GM19351 (cell line): ENCODE measurements at regions not wholly inside any gene's neighbourhood (a gene's known extent, or its start where the extent isn't known, plus 50 kb on each side); places are given as distances from the start of the nearest gene placed in this dataset.

Experiments
- ATAC-seq: cut with Tn5 transposase; IDR thresholded peaks from one replicate; pipeline ENCODE4 v1.9.1; 2021; ENCODE audit warnings: mild to moderate bottlenecking, moderate library complexity; ENCODE audit not compliant: unreplicated experiment

DNA sequence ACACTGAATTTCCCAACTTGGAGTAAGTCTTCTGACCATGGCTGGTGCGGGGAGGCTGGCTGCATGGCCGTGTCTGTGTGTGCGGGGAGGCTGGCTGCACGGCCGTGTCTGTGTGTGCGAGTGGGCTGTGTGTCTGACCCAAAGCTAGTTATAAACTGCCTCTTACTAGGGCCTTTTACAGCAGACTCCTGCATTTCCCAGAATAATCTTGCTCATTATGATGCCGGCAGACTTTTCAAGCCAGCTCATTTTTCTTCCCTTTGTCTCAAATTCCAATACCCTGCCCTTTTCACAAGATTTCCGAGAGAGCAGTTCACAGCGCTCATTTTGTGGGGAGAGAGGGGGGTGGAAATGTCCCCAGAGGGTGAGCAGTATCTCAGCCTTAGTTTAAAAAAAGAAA lies 470.7 kb upstream of the BRINP1 start:
- no peak for ATAC-seq

DNA sequence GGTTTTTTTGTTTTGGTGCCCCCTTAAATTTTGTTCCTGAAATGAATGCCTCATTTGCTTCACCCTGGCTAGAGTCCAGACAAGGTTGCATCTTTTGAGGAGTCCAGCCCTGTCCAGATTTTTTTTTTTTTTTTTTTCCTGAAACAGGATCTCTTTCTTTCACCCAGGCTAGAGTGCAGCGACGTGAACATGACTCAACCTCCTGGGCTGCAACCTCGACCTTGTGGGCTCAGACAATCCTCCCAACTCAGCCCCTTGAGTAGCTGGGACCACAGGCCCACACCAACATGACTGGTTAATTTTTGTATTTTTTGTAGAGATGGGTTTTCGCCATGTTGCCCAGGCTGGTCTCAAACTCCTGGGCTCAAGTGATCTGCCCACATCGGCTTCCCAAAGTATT lies 469.0 kb upstream of the BRINP1 start:
- no peak for ATAC-seq

DNA sequence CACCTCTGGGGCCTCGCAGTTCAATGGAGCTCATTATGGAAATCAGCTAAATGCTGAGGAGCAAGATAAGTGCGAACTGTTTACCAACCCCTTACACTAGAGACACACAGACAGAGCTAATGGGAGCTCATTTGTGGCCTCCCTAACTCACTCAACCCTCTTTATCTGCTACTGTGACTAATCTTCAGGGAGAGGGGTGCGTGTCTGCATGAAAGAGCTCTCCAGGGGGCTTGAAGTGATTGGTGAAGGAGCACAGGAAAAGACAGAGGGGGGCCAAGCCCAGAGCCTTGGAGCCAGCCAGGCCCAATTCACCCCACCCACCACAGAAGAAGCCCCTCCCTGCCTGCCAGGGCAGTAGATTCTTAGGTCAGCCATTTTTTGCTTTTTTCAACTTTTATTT lies 466.8 kb upstream of the BRINP1 start:
- no peak for ATAC-seq

DNA sequence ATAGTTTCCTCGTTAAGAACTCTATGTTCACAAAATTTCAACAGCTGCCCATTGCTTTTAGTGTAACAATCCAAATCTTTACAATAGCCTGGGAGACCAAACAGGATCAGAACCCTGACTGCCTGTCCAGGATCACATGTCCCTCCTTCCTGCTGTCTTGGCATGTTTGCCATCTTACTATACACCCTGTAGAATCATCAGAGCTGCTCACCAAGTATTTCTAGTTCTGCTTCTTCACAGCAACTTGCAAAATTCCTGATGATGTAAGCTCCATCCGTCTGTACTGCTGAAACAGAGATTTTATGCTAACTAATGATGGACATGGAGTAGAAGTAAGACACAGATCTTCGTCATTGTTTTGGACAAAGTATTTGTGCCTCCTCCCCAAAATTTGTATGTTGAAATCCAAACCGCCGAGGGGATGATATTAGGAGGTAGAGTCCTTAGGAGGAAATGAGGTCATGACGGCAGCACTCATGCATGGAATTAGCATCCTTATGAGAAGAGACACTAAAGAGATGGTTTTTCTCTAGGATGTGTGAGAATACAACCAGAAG lies 464.9 kb upstream of the BRINP1 start:
- ATAC-seq: no peak

DNA sequence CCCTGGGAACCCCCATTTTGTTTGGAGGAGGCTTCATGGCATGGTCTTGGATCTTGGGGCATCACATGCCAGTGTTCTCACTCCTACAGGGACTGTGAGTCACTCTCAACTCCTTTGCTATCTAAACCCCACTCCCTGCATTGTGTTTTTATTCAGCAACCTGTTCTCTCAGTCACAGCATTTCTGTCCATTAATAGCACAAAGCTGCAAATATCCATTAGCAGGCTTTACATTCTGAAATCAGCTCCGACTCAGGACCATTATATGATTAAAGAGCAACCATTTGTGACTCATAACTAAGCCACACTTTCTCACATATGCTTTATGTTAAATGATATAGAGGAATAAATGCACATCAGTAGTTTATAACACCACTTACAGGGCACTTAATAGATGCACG lies 462.1 kb upstream of the BRINP1 start:
- no peak for ATAC-seq

DNA sequence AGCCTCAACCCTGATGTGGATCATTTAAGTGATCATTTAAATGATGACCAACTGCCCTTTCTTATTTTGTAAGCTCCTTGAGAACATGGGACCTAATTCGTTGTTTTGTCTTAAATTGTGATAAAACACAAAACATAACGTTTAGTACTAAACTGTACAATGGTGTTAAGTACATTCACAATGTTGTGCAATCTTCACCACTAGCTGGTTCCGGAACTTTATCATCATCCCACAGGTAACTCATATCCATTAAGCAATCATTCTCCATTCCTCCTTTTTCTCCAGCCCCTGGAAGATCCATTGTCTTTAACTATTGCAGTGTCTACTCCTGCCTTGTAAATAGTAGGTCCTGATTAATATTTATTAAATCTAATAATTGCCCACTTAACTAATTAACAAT lies 460.5 kb upstream of the BRINP1 start:
- ATAC-seq: no peak

DNA sequence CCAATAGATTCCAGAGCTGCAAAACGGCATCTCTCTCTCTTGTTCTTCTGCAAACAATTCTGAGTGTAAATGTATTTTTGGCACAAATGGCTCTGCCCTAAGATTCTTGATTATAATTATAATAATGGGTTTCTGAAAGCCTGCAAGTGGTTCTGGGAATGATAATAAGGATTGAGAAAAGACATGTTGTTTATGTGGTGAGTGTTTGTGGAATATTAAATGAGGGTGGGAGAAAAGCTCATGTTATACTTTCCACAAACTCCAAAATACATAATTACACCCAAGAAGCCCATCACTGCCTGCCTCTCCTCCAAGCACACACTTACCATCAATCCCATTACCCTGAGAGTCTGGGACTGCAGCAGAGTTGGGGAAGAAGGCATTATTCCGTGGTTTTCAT lies 460.0 kb upstream of the BRINP1 start:
- no peak for ATAC-seq

DNA sequence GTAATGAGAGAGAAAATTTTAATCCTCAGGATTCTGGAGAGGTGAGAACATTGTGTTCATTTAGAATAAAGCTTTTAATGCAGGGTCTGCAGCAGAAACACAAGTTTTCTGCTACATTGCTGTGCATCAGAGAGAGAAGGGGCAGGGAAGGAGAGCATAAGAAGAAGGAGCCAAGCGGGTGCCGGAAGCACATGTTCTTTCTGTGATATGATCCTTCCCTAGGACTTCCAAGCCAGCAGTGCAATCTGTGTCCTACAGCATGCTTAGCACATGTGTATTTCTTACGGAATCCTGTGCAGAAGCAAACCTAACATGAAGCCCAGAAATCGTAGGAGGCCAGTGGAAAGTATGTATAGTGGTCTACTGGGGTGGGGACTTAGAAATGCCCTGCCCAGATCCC lies 458.3 kb upstream of the BRINP1 start:
- ATAC-seq: no peak

DNA sequence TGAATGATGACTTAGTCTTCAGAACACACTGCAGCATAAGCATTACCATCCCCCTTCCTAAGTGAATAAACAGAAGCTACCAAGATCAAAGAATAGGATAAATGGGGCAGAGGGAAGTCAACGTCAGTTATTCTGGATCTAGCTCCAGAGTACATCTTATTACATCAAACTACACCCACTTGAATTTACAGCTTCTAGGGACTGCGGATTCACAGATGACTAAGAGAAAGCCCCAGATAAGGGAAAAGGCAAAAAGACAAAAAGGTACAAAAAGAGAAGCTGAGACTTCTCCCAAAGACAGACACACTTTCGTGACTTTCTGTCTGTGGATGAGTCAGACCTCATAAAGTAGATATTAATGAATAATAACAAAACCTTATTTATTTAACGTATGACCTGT lies 457.9 kb upstream of the BRINP1 start:
- no peak for ATAC-seq

DNA sequence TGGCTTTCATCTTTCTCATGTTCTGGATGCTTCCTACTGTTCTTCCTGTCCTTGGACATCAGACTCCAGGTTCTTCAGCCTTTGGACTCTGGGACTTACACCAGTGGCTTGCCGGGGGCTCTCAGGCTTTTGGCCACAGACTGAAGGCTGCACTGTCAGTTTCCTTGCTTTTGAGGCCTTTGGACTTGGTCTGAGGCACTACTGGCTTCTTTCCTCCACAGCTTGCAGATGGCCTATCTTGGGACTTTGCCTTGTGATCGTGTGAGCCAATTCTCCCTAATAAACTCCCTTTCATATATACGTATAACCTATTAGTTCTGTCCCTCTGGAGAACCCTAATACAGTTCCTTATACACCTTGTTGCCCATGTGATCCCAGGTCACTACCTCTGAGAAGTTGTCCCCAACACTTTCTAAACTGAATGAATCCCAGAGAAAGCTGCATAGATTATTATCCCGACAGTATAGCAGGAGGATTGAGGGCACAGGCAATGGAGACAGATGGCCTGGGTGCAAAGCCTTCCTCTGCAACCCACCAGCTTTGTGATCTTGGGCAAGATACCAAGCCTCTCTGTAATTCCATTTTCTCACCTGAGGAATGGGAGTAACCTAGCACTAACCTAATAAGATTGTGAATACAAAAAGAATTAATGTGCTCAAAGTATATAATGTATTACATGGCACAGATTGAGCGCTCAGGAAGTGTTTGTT lies 449.6 kb upstream of the BRINP1 start:
- no peak for ATAC-seq

DNA sequence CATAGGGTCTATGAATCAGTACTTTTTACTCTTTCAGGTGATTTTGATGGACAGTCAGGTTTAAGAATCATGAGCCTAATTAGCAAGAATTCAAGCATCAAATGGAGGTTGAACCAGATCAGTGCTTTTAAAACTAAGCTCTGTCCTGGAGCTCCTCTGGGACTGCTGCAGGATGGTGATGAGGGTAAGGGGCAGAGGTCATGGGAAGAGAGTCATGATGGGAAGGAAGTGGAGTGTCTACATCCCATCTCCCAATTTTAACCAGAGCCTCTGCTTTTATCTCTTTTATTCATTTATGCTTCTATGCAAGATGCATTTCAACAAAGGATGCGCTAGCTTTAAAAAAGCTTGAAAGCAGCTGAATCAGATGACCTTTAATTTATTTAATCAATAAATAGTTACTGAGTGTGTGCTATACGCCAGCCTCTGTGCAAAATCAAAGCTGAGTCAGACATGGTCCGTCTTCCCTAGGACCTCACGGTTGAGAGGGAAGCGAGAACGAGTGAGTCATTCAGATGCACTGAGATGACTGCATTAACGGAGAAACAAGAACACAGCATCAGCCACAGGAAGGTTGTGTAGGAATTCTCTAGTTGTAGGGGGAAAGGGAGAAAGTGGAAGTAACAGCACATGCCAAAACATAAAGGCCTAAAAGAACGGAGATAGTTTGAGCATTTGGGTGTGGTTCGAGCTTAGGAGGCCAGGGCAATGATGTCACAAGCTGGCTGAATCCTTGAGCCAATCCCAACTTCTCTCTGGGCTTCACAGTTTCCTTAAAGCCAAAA lies 441.6 kb upstream of the BRINP1 start:
- peak; percentile 84 for ATAC-seq

DNA sequence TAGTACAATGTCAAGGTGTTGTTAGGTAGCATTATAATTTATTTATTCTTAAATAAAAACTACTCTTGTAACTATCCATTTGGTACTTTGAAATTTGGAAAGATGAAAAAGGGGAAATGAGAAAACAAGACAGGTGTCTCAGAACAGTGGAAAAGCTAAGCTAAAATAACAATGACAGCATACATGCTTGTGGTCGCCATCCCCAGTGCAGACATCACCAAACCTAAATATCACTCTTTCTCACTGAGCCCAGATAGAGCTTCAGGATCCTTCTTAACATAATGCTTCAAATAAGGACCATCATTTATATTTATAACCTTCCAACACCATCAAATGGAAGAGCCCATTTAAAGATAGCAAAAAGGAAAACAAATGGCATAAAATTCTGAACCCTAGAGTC lies 434.4 kb upstream of the BRINP1 start:
- ATAC-seq: no peak

DNA sequence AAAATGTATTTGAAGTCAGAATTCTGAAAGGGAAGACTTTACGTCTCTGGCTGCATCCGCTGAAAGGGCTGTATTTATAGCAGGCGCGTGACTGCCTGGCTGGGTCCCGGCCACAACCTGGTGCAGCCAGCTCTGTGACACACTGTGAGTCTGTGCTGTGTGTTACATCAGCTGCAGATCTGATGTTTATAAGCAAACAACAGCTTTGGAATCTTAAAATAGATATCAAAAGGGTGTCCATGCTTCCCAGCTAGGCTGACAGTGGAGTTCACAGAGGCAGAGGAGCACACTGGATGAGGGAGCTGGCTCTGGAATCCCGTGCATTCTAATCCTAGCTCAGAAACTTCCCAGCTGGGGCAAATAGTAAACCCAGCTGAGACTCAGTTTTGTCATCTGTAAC lies 433.4 kb upstream of the BRINP1 start:
- ATAC-seq: no peak

DNA sequence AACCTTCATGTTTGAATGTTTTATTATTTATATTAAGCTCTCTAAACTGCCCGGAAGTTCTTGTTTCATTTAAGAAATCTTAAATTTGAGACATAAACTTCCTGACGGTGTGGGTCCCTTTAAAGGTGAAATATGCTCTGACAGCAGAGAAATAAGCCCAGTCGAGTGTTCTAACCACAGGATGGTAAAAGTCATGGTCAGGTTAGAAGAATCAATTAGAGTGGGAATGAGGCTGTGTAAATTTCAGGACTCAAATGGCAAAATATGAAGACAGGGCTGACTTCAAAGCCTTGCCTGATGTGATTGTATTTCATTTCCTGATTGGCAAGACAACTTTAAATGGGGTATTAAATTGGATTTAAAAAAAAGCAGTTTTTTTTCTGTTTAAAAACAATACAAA lies 432.9 kb upstream of the BRINP1 start:
- no peak for ATAC-seq

DNA sequence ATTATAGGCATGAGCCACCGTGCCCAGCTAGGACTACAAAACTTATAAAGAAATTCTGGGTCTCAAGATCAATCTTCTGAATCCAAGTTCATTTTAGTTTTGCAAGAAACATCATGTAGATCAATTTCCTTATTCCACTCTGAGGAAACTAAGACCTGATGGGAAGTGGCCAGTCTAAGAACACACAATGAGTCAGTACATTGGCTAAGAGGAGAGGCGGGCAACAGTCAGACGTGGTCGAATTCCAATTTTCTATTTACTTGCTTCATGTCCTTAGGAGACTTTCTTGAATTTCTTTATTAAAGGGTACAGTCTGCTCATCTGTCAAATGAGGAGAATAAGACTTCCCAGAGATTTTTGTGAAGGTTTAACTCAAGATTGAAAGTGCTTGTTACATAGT lies 432.1 kb upstream of the BRINP1 start:
- ATAC-seq: no peak

DNA sequence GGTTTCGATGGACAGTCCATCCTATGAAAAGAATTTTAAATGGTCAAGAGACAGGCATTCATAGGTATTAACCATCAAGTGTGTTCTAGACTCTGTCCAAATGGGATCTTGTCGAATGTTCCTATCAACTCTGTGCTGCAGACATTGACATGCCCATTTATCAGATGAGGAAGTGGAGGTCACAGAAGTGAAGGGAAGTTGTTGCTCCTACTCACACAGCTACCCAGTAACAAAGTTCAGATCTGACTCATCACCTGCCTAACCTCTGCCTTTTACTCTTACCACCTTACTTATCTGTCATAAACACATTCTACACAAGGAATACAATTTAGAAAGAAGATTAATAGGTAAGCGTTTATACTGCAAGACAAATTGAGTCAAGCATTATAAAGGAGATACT lies 426.2 kb upstream of the BRINP1 start:
- peak; percentile 82 for ATAC-seq

DNA sequence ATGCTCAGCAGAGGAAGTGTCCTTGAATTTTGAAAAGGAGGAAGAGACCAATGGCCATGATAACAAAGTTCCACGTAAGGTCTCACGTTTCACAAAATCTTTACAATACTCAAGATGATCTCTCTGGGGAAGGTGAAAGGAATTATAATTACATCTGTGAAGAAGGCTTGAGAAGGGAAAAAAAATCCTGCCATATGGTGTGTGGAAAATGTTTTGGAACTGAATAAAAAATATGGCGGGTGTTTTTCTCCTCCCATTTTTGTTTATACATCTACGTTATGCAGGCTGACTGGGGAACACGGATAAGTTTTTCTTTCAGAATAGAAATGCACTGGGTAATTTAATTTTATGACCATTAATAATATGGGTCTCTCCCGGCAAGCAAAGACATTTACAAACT lies 425.6 kb upstream of the BRINP1 start:
- no peak for ATAC-seq

DNA sequence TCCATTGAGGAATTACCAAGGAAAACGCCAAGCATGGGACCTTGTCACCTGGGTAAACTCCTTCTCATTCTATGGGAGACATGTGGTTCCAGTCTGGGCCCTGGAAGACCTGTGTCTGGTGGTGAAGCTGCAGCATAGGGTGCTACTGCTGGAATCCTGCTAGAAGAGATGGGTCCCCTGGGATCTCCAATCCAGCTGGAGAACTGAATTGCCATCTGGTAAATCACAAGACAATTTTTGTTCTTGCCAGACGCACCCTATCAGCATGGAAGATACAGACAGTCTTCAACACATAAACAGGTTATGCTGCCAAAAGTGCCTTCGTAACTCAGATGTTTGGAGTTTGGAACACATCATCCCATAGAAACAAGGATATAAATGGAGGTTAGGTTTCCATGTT lies 424.0 kb upstream of the BRINP1 start:
- ATAC-seq: no peak

DNA sequence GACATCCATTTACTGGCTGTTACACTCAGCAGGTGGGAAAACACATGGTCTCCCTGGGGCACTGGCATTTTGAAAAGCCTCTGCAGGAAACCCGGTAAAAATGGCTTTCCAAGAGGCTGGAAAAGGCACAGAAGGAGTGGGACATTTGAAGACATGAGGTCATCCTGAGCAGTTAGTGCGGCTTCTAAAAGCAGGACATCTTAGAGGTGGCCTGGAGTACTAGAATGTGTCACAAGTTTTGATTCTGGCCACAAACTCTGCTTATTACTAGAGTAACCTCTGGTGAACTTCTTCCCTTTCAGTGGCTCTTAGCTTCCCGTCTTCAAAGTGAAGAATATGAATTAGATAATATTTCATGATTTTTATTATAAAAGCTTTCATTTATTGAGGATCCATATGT lies 423.0 kb upstream of the BRINP1 start:
- peak; percentile 81 for ATAC-seq

DNA sequence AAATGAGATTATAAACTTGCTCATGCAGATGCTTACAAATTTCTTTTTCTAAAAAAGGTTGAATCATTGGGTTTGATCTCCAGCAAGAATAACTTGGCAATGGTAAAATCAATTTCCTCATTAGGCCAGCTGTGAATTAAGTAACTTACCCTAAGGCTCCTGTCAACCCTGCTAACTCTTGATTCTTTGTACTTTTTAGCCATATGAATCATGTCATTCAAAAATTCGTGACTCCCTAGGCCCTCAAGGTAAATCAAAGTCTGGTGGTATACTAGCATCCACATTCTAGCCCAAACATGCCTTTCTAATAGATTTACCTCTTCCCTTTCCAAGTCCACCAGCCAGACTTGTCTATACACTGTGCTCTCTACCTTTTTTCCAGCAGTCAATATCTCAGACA lies 420.8 kb upstream of the BRINP1 start:
- no peak for ATAC-seq

DNA sequence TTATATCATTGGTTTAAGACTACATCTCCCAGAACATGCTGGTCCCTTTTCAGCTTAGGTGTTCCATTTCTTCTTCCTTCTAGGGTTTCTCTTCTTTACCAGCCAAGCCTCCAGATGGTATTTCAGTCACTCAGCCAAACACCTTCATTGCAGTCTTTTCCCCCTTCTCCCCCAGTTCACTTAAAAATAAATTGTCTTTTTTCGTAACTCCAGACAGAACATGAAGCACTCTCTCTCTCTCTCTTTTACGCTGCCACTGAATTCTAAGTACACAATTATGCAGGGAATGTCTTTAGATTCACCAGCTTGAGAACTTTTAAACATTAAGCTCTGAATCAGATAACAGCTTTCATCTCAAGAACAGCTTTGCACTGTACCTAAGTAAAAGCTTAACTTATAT lies 419.7 kb upstream of the BRINP1 start:
- ATAC-seq: no peak

DNA sequence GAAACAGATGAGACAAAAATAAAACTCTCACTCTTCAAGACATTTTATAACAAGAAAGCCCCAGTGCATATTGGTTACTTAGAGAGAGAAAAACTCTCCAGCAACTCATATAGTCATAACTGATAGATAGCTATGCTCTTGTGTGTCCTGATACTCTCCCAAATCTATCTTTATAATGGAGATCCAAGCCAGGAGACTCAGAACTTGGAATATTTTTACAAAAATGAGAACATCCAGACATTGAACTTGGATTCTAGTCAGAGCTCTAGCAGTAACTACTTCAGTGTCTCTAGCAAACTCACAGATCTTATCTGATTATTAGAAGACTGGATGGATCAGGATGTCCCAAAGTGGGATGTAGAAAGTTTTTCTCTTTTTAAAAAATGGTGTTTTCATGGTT lies 412.7 kb upstream of the BRINP1 start:
- no peak for ATAC-seq
